NCI-H2107 (cell line): ENCODE measurements at regions not wholly inside any gene's neighbourhood (a gene's known extent, or its start where the extent isn't known, plus 50 kb on each side); places are given as distances from the start of the nearest gene placed in this dataset.

Experiments
- DNase-seq: peaks from one replicate; lab custom pipeline; 2025; lab: John Stamatoyannopoulos, UW

DNA sequence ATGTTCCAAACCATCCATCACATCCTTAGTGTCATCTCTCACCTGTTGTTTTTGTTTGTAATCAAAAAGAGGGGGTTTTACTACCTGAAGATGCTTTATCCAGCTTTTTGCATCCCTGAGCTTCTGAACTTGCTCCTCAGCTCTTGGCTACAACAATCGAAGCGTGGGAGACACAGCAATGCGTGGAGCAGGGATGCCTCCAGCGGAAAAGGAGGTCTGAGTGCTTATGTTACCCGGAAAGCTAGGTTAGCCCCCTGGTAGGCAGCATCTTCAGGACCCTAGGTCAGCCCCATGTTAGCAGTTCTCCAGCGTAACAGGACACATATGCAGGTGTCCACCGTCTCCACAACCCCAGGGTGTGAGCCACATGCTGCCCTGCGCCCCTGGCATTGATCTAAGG lies 141.5 kb downstream of the RRAGC start:
- no peak for DNase-seq

DNA sequence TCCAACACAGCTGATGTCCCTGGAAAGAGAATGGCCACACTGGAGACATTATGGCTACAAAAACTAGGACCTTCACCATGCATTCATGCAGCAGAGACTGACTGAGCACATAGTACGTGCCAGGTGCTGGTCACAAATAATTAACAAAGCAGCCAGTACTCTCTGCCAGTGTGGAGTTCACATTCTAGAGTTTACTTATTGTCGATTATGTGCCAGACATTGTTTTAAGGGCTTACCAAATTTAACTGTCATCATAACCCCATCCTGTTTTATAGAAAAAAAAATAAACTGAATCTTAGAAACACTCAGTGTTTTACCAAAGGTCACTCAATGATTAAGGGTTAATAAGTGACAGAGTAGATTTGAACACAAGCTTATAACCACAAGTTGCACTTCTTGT lies 143.3 kb downstream of the RRAGC start:
- no peak for DNase-seq

DNA sequence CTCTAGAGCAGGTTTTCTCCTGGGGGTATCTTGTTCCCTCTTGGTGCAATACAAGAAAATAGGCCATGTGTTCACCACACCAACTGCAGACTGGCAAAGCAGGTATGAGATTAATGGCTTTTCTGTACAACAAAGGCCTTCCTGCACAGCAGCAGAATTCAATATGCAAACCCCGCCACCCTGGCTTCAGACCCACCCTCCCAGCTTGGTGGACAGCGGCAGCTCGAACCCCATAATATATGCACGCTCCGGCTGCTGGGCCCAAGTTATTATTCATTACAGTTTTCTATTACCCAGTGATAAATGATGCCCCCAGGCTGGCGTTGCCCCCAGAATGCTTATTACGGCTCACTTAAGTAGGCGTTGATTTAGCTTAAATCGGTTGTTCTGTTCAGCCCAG lies 144.2 kb downstream of the RRAGC start:
- DNase-seq, result no peak

DNA sequence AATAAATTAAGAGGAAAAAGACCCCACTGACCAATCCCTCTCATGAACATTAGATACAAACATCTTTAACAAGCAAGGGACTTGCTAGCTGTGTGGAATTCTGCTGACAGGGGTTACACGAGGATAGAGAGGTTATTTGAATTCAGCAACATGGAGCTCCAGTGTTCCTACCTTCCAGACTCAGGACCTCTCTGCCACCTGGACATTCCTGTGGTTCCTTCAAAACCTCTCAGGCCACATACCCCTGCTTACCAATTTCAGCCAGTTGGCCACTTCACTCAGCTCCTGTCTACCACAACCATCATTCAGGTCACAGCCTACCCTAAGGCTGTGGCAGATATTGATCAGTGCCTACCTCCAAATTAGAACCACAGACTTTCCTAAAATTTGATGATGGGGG lies 147.5 kb downstream of the RRAGC start:
- no peak for DNase-seq

DNA sequence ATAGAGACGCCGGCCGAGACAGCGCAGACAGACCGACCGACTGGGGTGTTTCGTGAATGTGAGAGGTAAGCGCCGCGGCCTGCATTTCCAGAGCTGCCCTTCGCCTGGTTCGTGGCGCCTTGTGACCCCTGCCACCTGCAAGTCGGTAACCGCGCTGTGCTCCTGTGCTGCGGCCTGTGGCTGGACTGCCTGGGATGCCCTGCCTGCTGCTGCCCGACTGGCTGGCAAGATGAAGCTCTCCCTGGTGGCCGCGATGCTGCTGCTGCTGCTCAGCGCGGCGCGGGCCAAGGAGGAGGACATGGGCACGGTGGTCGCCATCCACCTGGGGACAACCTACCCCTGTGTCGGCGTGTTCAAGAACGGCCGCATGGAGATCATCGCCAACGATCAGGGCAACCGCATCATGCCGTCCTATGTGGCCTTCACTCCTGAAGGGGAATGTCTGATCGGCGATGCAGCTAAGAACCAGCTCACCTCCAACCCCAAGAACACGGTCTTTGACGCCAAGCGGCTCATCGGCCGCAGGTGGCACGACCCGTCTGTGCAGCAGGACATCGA lies 150.8 kb downstream of the RRAGC start:
- no peak for DNase-seq

DNA sequence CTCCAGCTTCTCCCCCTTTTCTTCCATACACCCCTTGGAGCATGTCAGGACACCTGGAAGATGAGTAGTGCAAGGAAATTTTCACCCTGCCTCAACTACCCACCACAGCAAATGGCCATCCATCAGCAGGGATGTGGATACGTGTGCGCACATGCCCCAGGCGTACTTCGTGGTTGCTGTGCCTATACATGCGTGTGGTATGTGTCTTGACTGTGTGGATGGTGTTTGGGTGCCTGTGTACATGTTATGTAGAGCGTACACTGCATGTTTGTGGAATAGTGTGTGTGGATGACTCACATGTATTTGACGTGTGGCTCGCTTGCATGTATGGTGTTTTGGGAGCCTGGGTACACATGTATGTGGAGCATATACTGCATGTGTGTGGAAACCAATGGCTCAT lies 158.5 kb downstream of the RRAGC start:
- no peak for DNase-seq

DNA sequence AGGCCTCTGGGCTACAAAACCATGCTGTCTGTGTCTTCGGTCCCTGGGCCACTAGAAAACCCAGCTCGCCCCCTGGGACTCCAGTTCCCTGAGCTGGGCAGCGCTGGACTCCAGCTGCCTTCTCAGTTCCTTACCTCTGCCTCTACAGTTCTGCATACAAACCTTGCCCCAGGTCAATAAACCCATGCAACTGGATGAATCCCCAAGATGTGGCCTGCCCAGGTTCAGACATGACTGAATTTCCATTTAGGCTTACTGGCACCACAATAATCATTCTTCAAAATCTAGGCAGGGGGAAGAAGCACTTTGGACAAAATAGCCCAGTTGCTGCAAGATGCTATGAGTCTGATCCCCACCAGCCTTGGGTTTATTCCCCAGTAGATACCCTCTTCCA lies 159.5 kb downstream of the RRAGC start:
- DNase-seq, result no peak

DNA sequence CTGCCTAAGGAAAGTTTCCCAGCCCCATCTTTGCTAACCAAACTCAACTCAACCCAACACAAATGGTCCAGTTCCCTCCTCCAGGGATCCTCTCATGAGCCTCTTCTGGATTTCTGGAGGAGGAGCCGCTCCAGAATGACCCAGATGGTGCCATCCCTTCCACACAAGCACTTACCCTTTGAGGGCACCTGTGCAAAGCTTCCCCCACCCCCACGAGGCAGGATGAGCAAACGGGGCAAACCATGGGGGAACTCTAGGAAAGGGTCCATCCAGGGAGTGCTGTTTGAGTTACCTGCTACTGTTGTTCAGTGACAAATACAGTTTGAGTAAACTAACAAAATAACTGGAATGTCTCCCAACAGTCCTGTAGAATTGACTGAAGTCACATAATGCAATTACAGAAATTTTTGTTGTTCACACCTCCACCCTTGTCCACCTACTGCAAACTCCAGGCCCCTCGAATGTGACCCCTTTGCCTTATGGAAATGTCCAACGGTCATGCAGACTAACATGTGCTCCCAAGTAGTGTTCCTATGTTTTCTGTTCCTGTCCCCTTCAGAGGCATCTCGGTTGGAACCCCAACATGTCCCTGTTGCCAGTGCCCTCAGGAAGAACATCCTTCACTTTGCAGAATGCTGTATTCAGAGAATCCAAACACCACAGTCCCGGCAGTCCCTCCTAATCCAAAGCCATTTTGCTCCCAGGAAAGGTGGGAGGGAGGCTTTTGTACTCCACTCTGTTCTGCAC lies 160.1 kb downstream of the RRAGC start:
- no peak for DNase-seq

DNA sequence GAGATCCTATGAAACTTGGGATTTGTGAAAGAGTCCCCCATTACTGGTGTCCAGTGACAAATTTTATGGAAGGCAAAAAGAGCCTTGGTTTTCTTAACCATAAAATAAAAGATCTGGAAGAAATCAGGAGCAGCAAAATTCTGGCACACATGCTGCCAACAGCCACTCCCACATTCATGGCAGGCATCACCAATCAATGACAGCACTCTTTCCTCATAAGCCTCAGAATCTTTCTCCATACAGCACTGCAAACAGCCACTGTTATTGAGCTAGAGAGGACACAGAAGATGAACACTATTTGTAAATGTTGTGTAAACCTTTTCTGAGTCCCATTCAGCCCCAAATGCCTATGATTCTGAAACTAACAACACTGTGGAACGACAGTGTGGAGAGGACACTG lies 162.2 kb downstream of the RRAGC start:
- DNase-seq, result no peak

DNA sequence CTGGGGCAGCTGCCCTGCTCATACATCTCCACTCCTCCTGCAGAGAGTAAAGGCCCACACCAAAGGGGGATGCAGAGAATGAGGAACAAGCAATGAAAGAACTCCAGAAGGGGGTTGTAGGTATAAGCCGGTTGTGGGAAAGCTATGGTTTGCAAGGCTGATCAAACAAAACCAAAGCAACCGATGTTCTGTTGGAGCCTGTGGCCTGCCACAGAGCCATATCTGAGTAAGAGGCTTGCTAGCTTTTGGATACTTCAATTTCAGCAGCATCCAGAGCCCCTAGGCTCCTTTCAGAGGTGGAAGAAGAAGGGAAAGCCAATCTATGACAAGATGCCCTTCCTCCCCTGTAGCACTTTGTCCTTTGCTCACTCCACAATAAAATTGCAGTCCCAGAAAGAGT lies 163.2 kb downstream of the RRAGC start:
- DNase-seq, result no peak

DNA sequence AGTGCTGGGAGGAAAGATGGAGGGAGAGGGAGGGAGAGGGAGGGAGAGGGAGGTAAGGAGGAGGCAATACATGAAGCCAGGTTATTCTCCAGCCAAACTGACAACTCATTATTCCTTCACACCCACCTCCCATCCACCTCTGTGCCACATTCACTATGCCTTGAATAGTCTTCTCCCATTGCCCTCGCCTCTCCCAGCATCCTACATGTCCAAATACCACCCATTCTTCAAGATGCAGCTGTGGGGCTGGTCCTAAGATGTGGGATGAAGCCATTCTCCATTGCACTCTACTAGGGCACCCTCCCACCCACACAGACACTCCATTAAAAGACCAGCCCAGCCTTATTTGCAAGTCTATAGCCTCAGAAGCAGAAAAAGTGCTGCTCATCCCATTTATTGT lies 165.8 kb downstream of the RRAGC start:
- no peak for DNase-seq

DNA sequence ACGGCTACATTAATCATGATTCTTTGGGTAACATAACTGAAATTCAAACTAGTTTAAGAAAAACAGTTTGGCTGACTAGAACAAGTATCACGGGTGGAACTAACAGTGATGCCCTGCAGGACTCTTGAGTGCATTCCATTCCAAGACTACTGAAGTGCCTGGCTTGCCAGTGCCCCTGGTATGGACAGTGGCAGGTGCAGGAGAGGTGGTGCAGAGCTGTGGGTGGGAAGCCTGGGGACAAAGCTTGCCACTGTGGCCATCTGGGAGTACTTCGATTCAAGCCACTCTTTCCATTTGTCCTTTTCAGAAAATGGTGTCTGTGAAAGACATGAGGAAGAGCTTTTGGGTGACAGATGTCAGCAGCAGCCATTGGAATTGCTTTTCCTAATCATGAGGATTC lies 166.5 kb downstream of the RRAGC start:
- no peak for DNase-seq

DNA sequence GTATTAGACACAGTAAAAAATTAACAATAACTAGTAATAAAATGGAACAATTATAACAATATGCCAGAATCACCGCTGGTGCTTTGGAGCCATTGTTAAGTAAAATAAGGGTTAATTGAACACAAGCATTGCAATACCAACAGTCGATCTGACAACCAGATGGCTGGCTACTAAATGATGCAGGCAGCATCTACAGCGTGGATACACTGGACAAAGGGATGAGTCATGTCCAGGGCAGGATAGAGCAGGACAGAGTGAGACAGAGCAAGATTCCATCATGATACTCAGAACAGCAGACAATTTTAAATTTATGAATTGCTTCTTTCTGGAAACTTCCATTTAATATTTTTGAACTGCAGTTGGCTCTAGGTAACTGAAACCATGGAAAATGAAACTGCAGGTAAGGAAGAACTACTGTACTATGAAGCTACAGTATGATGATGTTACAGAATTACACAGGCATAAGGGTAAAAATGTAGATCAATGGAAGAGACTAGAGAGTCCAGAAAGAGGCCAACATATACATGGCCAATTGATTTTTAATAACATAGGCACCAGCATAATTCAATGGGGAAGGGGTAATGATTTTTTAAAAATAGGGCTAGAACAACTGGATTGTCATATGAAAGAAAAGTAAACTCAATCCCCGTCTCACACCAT lies 168.7 kb downstream of the RRAGC start:
- no peak for DNase-seq

DNA sequence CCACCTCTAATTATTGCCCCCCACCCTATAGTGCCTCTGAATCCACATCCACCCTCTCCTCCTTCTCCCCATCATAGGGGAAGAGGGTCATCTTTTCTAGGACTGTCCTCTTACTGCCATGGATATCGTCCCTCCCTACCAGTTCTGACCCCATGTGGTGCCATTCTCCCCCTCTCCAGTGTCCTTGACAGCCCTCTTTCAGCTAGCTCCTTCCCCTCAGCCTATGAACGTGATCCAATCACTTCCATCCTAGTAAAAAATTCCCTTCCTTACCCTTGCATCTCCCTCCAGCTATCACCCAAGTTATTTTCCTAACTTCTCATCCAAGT lies 172.7 kb downstream of the RRAGC start:
- no peak for DNase-seq

DNA sequence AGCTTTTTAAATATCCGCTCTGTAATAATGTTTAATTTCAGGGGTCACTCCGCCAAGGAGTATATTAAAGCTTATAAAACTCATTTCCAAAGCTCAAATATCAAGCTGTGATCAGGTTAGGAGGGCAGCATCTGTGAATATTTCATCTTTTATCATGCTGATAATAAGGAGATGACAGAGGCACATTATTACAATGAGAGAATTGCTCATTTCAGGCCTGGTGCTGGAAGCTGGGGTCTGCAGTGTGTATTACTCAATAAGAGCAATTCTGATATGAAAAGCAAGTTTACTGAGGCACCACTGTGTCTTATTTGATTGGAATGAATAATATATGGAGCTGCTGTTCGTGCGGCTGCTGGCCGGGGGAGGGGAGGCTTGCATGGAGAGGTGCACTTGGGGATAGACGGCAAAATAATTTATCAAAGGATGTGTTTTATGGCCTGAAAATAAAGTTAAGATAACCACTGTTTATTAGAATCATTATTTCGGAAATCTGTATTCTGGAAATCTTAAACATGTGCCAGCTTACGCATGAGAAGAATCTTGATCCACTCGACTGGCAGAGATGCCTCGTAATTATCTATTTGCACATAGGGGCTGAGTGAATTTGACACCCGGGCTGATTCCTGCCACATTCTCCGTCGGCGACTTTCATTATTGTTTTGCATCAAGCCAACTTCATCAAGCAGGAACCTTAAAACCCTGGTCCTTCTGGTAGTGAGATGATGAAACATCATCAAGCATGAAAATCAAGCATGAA lies 173.2 kb downstream of the RRAGC start:
- DNase-seq, result no peak

DNA sequence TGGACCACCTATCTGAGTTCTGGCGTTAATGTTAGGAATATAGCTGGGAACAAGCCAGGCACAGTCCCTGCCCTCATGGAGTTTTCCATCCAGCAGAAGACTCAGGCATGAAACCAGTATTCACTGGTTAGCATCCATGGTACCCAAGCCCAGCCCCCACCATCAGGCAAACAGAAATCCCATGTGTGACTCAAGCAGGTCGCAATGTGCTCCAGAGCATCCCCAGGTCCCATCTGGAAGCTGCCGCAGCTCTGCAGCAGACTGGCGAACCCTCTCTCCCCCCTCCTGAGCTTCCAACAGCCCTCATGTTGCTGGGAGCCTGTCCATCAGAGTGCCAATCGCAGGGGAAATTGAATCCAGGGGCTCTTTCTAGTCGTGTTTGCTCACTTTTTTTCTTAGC lies 174.2 kb downstream of the RRAGC start:
- DNase-seq, result no peak

DNA sequence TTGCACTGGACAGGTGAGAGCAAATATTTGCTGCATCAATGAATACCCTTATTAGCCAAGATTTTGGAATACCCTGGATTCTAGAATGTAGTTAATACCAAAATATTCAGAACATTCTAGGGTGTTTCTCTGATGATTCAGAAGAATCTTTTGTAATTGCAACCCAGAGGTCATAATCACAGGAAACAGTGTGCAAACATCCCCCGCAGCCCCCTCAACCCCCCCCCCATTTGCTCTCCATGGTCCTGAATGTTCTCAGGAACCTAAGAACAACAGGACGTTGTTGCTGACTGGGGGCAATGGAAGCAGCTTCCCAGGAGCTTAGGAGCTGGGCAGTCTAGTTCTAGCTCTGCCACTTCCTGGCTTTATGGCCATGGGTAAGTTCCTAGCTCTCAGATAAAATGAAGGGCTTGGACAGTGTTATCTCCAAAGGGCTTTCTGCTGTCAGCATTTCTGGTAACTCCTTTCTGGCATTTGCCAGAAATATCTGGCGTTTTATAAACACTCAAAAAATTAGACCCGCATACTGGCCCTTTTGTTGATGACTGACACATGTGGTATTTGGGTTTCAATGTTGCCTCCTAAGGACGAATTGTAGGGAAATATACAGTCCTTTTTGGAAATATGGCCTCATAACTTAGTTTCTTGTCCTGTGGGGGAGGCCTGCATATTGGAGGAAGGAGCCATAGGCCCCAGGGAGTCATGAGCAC lies 178.6 kb downstream of the RRAGC start:
- DNase-seq, result no peak

DNA sequence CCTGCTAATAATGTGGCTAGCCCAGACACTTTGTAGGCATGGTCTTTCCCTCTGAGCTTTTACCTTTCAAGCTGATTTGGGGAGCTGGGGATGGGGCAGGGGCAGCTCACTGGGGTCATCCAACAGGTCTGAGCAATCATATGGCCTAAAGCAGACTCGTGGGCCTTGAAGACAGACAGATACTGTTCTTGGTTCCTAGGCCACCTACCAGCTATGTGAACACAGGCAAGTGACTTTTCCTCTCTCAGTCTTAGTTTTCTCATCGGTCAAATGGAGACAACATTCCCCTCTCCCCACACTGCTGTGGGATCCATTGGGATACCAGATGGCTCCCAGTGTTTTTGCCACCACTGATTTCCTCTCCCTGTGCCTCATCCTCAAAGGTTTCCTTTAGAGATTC lies 181.8 kb downstream of the RRAGC start:
- DNase-seq, result no peak

DNA sequence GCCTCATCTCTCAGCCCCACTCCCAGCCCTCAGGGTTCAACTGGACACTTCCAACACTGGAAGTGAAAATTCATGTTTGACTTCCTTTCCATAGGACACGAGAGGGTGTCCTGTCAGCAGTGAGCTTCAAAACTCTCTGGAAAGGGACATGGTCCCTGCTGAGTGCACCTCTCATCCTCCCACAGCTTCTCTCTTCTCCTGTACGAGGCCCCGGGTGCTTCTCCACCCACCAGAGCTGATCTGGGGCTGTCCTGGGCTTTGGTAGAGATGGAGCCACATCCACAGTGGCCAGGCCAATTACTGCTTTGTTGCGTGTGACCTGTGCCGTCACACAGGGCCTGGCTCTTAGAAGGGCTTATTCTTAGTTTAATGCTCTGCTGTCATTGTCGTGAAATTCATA lies 182.3 kb downstream of the RRAGC start:
- DNase-seq, result no peak

DNA sequence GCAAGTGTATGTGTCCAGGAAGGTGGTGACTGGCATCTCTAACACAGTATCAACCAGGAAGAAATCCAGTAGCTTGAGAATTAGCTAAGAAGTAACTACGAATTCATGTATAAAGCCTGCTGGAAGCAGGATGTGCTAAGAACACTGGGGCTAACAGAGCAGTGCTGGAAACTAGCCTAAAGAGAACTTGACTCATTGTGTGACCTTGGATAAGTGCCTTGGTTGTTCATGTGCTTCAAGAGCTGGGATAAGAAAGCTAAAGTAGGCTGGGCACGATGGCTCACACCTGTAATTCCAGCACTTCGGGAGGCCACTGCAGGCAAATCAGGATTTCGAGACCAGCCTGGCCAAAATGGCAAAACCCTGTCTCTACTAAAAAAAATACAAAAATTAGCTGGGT lies 186.9 kb downstream of the RRAGC start:
- no peak for DNase-seq

DNA sequence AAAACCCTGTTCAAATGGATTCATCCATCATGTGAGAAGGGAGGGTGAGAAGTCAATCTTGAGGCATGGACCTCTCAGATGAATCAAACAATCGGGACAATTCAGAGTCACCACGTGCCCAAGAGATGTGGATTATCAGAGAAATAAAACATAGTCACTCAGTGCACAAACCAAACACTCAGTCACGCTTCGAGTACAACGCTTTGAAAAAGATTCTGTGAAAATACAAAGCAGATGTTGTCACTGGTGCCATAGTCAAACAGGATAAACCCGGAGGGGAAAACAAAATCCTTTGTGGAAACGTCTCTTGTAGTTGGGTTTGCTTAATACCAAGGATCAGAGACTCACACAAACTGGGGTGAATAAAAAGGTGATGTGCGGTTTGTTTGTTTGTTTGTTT lies 188.4 kb downstream of the RRAGC start:
- DNase-seq, result peak; percentile 99

DNA sequence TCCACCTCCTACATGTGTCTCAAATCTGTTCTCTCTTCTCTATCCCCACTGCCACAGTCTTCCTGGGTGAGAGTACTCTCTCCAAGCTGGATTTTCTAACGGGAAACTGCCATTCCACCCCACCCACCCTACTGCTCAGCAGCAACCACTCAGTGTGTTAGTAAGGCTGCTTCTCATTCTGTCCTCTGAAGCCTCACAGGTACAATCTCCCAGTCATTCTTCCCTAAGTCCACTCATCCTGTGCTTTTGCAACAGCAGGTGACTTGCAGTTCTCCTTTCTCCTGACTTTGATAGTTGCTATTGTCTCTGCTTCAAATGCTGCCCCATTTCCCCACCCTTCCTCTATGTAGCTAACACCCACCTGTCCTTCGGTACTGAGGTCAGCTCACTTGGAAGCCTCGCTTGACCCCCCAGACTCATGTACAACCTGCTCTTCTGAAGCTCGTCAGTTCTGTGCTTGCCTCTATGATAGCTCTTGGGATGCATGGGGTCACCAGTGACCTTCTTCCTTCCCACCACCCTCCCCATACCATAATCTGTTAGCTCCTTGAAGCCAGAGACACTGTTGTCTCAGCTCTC lies 188.9 kb downstream of the RRAGC start:
- no peak for DNase-seq
